H9 (cell line): ENCODE measurements at regions not wholly inside any gene's neighbourhood (a gene's known extent, or its start where the extent isn't known, plus 50 kb on each side); places are given as distances from the start of the nearest gene placed in this dataset.

Experiments used
- DNase-seq: peaks from one replicate; pipeline ENCODE4 v3.0.0-alpha.2; 2017
- H2AFZ ChIP-seq: one replicate; pipeline ENCODE4 v1.6.1; 2013; ENCODE audit warnings: mild to moderate bottlenecking, low read length, control low read depth, moderate library complexity
- H2AK5ac ChIP-seq: 2 replicates; pipeline ENCODE4 v1.6.1; 2013; ENCODE audit warnings: low read length, control low read depth, mixed read lengths; ENCODE audit not compliant: insufficient read length
- H2BK120ac ChIP-seq: one replicate; pipeline ENCODE4 v1.6.1; 2013; ENCODE audit warnings: low read depth, mild to moderate bottlenecking, low read length, control low read depth, inconsistent platforms; ENCODE audit not compliant: poor library complexity, severe bottlenecking
- H2BK12ac ChIP-seq: 2 replicates; pipeline ENCODE4 v1.6.1; 2013; ENCODE audit warnings: low read length, control low read depth, mixed read lengths, low read depth; ENCODE audit not compliant: insufficient read length
- H2BK15ac ChIP-seq: 2 replicates; pipeline ENCODE4 v1.6.1; 2013; ENCODE audit warnings: low read depth, low read length, control low read depth
- H2BK20ac ChIP-seq: one replicate; pipeline ENCODE4 v1.6.1; 2013; ENCODE audit warnings: low read depth, mild to moderate bottlenecking, low read length, control low read depth, inconsistent platforms; ENCODE audit not compliant: poor library complexity, severe bottlenecking
- H2BK5ac ChIP-seq: 2 replicates; pipeline ENCODE4 v1.6.1; 2013; ENCODE audit warnings: low read length, control low read depth, mixed read lengths; ENCODE audit not compliant: insufficient read length
- H3K14ac ChIP-seq: 2 replicates; pipeline ENCODE4 v1.6.1; 2013; ENCODE audit warnings: low read length, control low read depth; ENCODE audit not compliant: insufficient read depth
- H3K18ac ChIP-seq: 2 replicates; pipeline ENCODE4 v1.6.1; 2013; ENCODE audit warnings: low read depth, mild to moderate bottlenecking, mixed read lengths, low read length, control low read depth; ENCODE audit not compliant: insufficient read length
- H3K23ac ChIP-seq: 2 replicates; pipeline ENCODE4 v1.6.1; 2013; ENCODE audit warnings: low read length, control low read depth, mixed read lengths, low read depth; ENCODE audit not compliant: insufficient read length
- H3K23me2 ChIP-seq: 2 replicates; pipeline ENCODE4 v1.6.1; 2013; ENCODE audit warnings: low read depth, mild to moderate bottlenecking, mixed read lengths, low read length, control low read depth; ENCODE audit not compliant: insufficient read length, poor library complexity, severe bottlenecking
- H3K27ac ChIP-seq: 2 replicates; pipeline ENCODE4 v1.5.1; 2013; ENCODE audit warnings: low read length, control low read depth, mixed read lengths, low read depth; ENCODE audit not compliant: insufficient read length
- H3K27me3 ChIP-seq: 2 replicates; pipeline ENCODE4 v1.6.1; 2013; ENCODE audit warnings: low read length, control low read depth, inconsistent platforms; ENCODE audit not compliant: insufficient read depth
- H3K4ac ChIP-seq: 2 replicates; pipeline ENCODE4 v1.6.1; 2013; ENCODE audit warnings: low read depth, mild to moderate bottlenecking, control low read depth, inconsistent platforms, low read length, moderate library complexity
- H3K4me1 ChIP-seq: 2 replicates; pipeline ENCODE4 v1.6.1; 2013; ENCODE audit warnings: low read length, control low read depth, inconsistent platforms; ENCODE audit not compliant: insufficient read depth
- H3K4me2 ChIP-seq: 2 replicates; pipeline ENCODE4 v1.6.1; 2013; ENCODE audit warnings: low read length, control low read depth, mixed read lengths; ENCODE audit not compliant: insufficient read length, insufficient read depth
- H3K56ac ChIP-seq: 2 replicates; pipeline ENCODE4 v1.6.1; 2013; ENCODE audit warnings: low read depth, mild to moderate bottlenecking, mixed read lengths, low read length, control low read depth; ENCODE audit not compliant: insufficient read length
- H3K79me1 ChIP-seq: 2 replicates; pipeline ENCODE4 v1.6.1; 2013; ENCODE audit warnings: low read depth, mild to moderate bottlenecking, moderate library complexity, low read length, control low read depth, inconsistent platforms; ENCODE audit not compliant: insufficient read depth, poor library complexity, severe bottlenecking
- H3K79me2 ChIP-seq: 2 replicates; pipeline ENCODE4 v1.6.1; 2013; ENCODE audit warnings: low read length, control low read depth, inconsistent platforms; ENCODE audit not compliant: insufficient read depth
- H3K9ac ChIP-seq: 2 replicates; pipeline ENCODE4 v1.6.1; 2013; ENCODE audit warnings: low read length, control low read depth, mixed read lengths; ENCODE audit not compliant: insufficient read length; ENCODE audit errors: extremely low read depth
- H3K9me3 ChIP-seq: one replicate; pipeline ENCODE4 v1.6.1; 2013; ENCODE audit warnings: low read depth, low read length, inconsistent platforms; ENCODE audit not compliant: control insufficient read depth
- H3T11ph ChIP-seq: one replicate; pipeline ENCODE4 v1.6.1; 2013; ENCODE audit warnings: mild to moderate bottlenecking, low read length, control low read depth, inconsistent platforms
- H4K20me1 ChIP-seq: one replicate; pipeline ENCODE4 v1.6.1; 2013; ENCODE audit not compliant: control insufficient read depth, insufficient read length, insufficient read depth
- H4K5ac ChIP-seq: 2 replicates; pipeline ENCODE4 v1.6.1; 2013; ENCODE audit warnings: low read depth, mild to moderate bottlenecking, mixed read lengths, low read length, control low read depth; ENCODE audit not compliant: insufficient read length
- H4K8ac ChIP-seq: replicated peaks from 2 replicates; pipeline ENCODE4 v1.6.1; 2013; ENCODE audit warnings: low read length, control low read depth, mixed read lengths, low read depth; ENCODE audit not compliant: insufficient read length
- H4K91ac ChIP-seq: 2 replicates; pipeline ENCODE4 v1.6.1; 2013; ENCODE audit warnings: low read depth, mild to moderate bottlenecking, moderate library complexity, mixed read lengths, low read length, control low read depth; ENCODE audit not compliant: insufficient read length
- H3K27ac Mint-ChIP-seq, 3 experiments: 2 replicates in 2 of 3; 3 replicates in 1 of 3; pipeline ENCODE4 v1.8.0; 2020 to 2021; ENCODE audit warnings: mixed read lengths in 3 of 3, mild to moderate bottlenecking in 1 of 3, moderate library complexity in 1 of 3
- H3K27me3 Mint-ChIP-seq: 2 replicates; pipeline ENCODE4 v1.8.0; 2021; ENCODE audit warnings: low read depth, mild to moderate bottlenecking, moderate library complexity, mixed read lengths
- H3K36me3 Mint-ChIP-seq, 3 experiments: 2 replicates in 2 of 3; 3 replicates in 1 of 3; pipeline ENCODE4 v1.8.0; 2020 to 2021; ENCODE audit warnings: low read depth in 3 of 3, mixed read lengths in 3 of 3; ENCODE audit not compliant: insufficient read depth in 1 of 3
- H3K4me1 Mint-ChIP-seq, 2 experiments: 2 replicates each; pipeline ENCODE4 v1.8.0; 2020; ENCODE audit warnings: mixed read lengths in 2 of 2
- H3K4me3 Mint-ChIP-seq, 2 experiments: 2 replicates in 1 of 2; 3 replicates in 1 of 2; pipeline ENCODE4 v1.8.0; 2020 to 2021; ENCODE audit warnings: mild to moderate bottlenecking in 2 of 2, mixed read lengths in 2 of 2, moderate library complexity in 1 of 2
- H3K9me3 Mint-ChIP-seq, 2 experiments: 2 replicates in 1 of 2; 3 replicates in 1 of 2; pipeline ENCODE4 v1.8.0; 2020; ENCODE audit warnings: mild to moderate bottlenecking in 2 of 2, mixed read lengths in 2 of 2, moderate library complexity in 1 of 2
- CTCF ChIP-seq: fragments of 200-600 bp; sonication (generic); conservative IDR thresholded peaks from 3 replicates; pipeline ENCODE4 v1.8.0; 2021; ENCODE audit warnings: antibody characterized with exemption, mild to moderate bottlenecking
- WGBS: extraction: QIAGEN DNeasy Blood & Tissue Kit; methylation state at CpG from one replicate; pipeline ENCODE4 v1.1.7; 2013; ENCODE audit warnings: missing lambda C conversion rate, low lambda C conversion rate, mixed read lengths; ENCODE audit not compliant: insufficient read length; ENCODE audit errors: extremely low coverage; 5-methylcytosine and 5-hydroxymethylcytosine counted together

- Histone ChIP-seq H2BK20ac (no peak overlapping the region), H2BK120ac (no peak overlapping the region), H3K23me2 (no peaks in the 10 kb centered on the region), H3K9ac (no peak overlapping the region), H3K9me3 (no peaks in the 10 kb centered on the region), H2BK15ac (no peak overlapping the region), H3K18ac (no peak overlapping the region), H4K8ac (no peak overlapping the region), H4K20me1 (no peaks in the 10 kb centered on the region), H3K79me1 (no peaks in the 10 kb centered on the region), H3K4ac (no peak overlapping the region), H3K27ac (no peak overlapping the region), H3K14ac (no peak overlapping the region), H4K5ac (no peak overlapping the region), H2BK5ac (no peak overlapping the region), H2AK5ac (no peak overlapping the region), H4K91ac (no peak overlapping the region), H2BK12ac (no peak overlapping the region), H3K56ac (no peak overlapping the region), H3T11ph (no peak overlapping the region), H3K79me2 (no peaks in the 10 kb centered on the region), H3K4me1 (0 out of 2 replicates have a peak, but pooled peaks cover 1% of the 10 kb centered on the region), H3K23ac (no peak overlapping the region), H2AFZ (no peak overlapping the region), H3K4me2 (no peak overlapping the region), H3K27me3 (no peaks in the 10 kb centered on the region)
- peaks cover 4 to 16% of the 10 kb centered on the region in 2 experiments for H3K4me1 Mint-ChIP-seq
- no peak for TF ChIP-seq CTCF
- H3K4me3 Mint-ChIP-seq: no peak overlapping the region
- H3K36me3 Mint-ChIP-seq: peaks cover 0 to 5% (median 4%) of the 10 kb centered on the region in 3 experiments; a peak in 3 of 7 replicates
- H3K27ac Mint-ChIP-seq: no peak overlapping the region
- H3K9me3 Mint-ChIP-seq: peaks cover 0 to 4% of the 10 kb centered on the region in 2 experiments; a peak in 3 of 5 replicates
- WGBS: no CpG with 5 or more reads among the region's 2 CpGs
- no peak for DNase-seq
- H3K27me3 Mint-ChIP-seq: no peaks in the 10 kb centered on the region; the same call in none of the 2 replicates
These were observed 895.8 kb upstream of the EEF2KMT start for GRCh38 chr16:5993356-5993755.
